Brain microvascular endothelial cell (primary cell): ENCODE measurements at regions not wholly inside any gene's neighbourhood (a gene's known extent, or its start where the extent isn't known, plus 50 kb on each side); places are given as distances from the start of the nearest gene placed in this dataset.

Experiments used
- DNase-seq: peaks from one replicate; pipeline ENCODE4 v3.0.0-alpha.2; 2020
- H3K27ac ChIP-seq: fragments of 250-450 bp; sonication (Bioruptor Pico); 2 replicates; pipeline ENCODE4 v1.5.1; 2020; ENCODE audit warnings: mild to moderate bottlenecking, moderate library complexity
- H3K27me3 ChIP-seq: fragments of 250-450 bp; sonication (Bioruptor Pico); replicated peaks from 2 replicates; pipeline ENCODE4 v1.5.1; 2020; ENCODE audit warnings: mild to moderate bottlenecking
- H3K36me3 ChIP-seq: fragments of 250-450 bp; sonication (Bioruptor Pico); replicated peaks from 2 replicates; pipeline ENCODE4 v1.5.1; 2020; ENCODE audit warnings: mild to moderate bottlenecking
- H3K4me3 ChIP-seq: 2 replicates; pipeline ENCODE4 v1.5.1; 2011; ENCODE audit warnings: low read depth, mild to moderate bottlenecking, control low read depth, low read length, moderate library complexity
- in situ Hi-C: cut with HindIII; loops from 2 replicates; pipeline ENCODE4 v1.10.0; 2017; ENCODE audit warnings: low sequenced_read_pairs, low pct_ligation_motif_present
- TF ChIP-seq, protein P1 (sequence below): IDR thresholded peaks from 2 replicates; pipeline ENCODE4 v1.5.1; 2011; ENCODE audit warnings: low read depth, mild to moderate bottlenecking, moderate library complexity, low read length, control low read depth, inconsistent platforms; ENCODE audit errors: missing control alignments

- no peaks in the 10 kb centered on the region for H3K27me3 ChIP-seq
- H3K27ac ChIP-seq, result no peak overlapping the region
- no peak overlapping the region for H3K4me3 ChIP-seq
- no peak for DNase-seq
- TF ChIP-seq, protein P1, sequence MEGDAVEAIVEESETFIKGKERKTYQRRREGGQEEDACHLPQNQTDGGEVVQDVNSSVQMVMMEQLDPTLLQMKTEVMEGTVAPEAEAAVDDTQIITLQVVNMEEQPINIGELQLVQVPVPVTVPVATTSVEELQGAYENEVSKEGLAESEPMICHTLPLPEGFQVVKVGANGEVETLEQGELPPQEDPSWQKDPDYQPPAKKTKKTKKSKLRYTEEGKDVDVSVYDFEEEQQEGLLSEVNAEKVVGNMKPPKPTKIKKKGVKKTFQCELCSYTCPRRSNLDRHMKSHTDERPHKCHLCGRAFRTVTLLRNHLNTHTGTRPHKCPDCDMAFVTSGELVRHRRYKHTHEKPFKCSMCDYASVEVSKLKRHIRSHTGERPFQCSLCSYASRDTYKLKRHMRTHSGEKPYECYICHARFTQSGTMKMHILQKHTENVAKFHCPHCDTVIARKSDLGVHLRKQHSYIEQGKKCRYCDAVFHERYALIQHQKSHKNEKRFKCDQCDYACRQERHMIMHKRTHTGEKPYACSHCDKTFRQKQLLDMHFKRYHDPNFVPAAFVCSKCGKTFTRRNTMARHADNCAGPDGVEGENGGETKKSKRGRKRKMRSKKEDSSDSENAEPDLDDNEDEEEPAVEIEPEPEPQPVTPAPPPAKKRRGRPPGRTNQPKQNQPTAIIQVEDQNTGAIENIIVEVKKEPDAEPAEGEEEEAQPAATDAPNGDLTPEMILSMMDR, result no peak
- no peaks in the 10 kb centered on the region for H3K36me3 ChIP-seq
- in situ Hi-C loops, result no loop called here
Measured at GRCh38 chr2:81672923-81673322, 1368.4 kb upstream of the LRRTM1 start.

GRCh38 chr2:81672516-81672915 is 1368.0 kb upstream of the LRRTM1 start:
- in situ Hi-C loops, result no loop called here
- H3K4me3 ChIP-seq, result no peak overlapping the region
- DNase-seq, result no peak
- TF ChIP-seq, protein P1, result no peak
- no peaks in the 10 kb centered on the region for H3K27me3 ChIP-seq
- H3K27ac ChIP-seq, result no peak overlapping the region
- no peaks in the 10 kb centered on the region for H3K36me3 ChIP-seq

DNA sequence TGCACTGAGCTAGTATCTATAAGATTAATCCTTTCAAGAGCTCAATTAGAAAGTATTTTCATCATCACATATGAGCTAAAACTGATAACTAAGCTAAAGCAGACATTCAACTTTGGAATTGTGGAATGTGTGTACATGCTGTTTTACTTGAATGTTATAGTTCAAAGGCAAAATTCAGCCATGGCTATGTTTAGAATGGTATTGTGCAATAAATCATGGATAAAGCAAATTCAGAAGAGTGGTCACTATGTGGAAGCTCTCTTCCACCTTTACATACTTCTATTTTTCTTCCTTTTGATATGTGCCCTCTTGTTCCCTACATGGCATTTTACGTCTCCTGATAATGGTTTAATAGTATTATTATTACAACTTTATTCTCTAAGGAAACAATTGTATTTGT is 1366.3 kb upstream of the LRRTM1 start:
- DNase-seq, result no peak
- Histone ChIP-seq H3K27me3 (no peaks in the 10 kb centered on the region), H3K4me3 (no peak overlapping the region), H3K36me3 (no peaks in the 10 kb centered on the region), H3K27ac (no peak overlapping the region)
- TF ChIP-seq, protein P1, result no peak
- in situ Hi-C loops, result no loop called here

DNA sequence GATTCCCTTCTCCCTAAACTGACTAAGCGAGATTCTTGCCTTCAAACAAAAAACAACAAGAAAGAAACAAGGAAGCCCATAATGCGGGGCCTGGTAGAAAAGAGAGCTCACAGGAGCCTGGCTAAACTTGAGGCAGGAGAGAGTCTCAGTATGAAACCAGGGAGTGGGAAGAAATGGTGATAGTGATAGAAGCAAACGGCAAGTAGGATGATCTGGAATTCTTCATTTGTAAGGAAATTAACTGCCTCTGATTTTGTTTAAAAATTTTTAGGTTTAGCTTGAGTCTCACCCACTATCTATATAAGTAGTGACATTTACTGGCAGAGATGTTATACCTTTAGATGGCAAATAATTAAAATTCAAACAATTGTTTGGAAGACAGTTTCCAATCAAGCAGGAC is 1356.5 kb upstream of the LRRTM1 start:
- Histone ChIP-seq H3K4me3 (no peak overlapping the region), H3K36me3 (no peaks in the 10 kb centered on the region), H3K27ac (no peak overlapping the region), H3K27me3 (no peaks in the 10 kb centered on the region)
- no peak for DNase-seq
- TF ChIP-seq, protein P1, result no peak
- in situ Hi-C loops, result no loop called here

- in situ Hi-C loops, result no loop called here
- no peak overlapping the region for H3K27ac ChIP-seq
- H3K27me3 ChIP-seq, result no peaks in the 10 kb centered on the region
- DNase-seq, result no peak
- no peak overlapping the region for H3K4me3 ChIP-seq
- TF ChIP-seq, protein P1, result no peak
- no peaks in the 10 kb centered on the region for H3K36me3 ChIP-seq
Measured at GRCh38 chr2:81658227-81658626, 1353.7 kb upstream of the LRRTM1 start.
